C4-2B (cell line): ENCODE measurements at regions not wholly inside any gene's neighbourhood (a gene's known extent, or its start where the extent isn't known, plus 50 kb on each side); places are given as distances from the start of the nearest gene placed in this dataset.

Experiments used
- CTCF ChIP-seq: fragments of 450-650 bp; conservative IDR thresholded peaks from 2 replicates; pipeline ENCODE4 v1.5.1; 2017; ENCODE audit warnings: mild to moderate bottlenecking
- ZFX ChIP-seq: fragments of 450-650 bp; IDR thresholded peaks from 2 replicates; pipeline ENCODE4 v1.6.1; 2017

- TF ChIP-seq CTCF: no peak
- no peak for TF ChIP-seq ZFX
Measured at GRCh38 chr5:135172718-135173117, 138.7 kb upstream of the PITX1 start.
